Naive thymus-derived CD8-positive, alpha-beta T cell (primary cell): ENCODE measurements at regions not wholly inside any gene's neighbourhood (a gene's known extent, or its start where the extent isn't known, plus 50 kb on each side); places are given as distances from the start of the nearest gene placed in this dataset.
A peak's percentile ranks its signal among the peaks of the same experiment; 100 is the strongest.

Source experiments
- ATAC-seq, 2 donors: fragments of 150-1000 bp; cut with Tn5 transposase in 1 of 2; sonication (Bioruptor Pico), chemical (Tn5 transposase) in 1 of 2; 1 replicate in 1 of 2; 2 replicates in 1 of 2; pipeline ENCODE4 v1.10.0; 2021; ENCODE audit warnings: mild to moderate bottlenecking in 2 of 2, moderate library complexity in 2 of 2
- POLR2A ChIA-PET: fragments of 350-600 bp; sonication (Branson Sonifier 250); formaldehyde crosslinking; loops from one replicate; lab custom pipeline; 2021; ENCODE audit warnings: antibody characterized with exemption; lab: Charles Lee
- DNase-seq, 10 donors: peaks; one replicate each; pipeline versions ENCODE4 v3.0.0 to v3.0.0-alpha.2; 2020 to 2022
- H3K27ac Mint-ChIP-seq, 10 donors: one replicate each; pipeline ENCODE4 v1.8.0; 2020 to 2022; ENCODE audit warnings: mild to moderate bottlenecking in 10 of 10, mixed read lengths in 10 of 10, moderate library complexity in 4 of 10, inconsistent platforms in 1 of 10
- H3K27me3 Mint-ChIP-seq, 5 donors: one replicate each; pipeline ENCODE4 v1.8.0; 2021 to 2022; ENCODE audit warnings: mixed read lengths in 5 of 5
- H3K36me3 Mint-ChIP-seq, 3 donors: one replicate each; pipeline ENCODE4 v1.8.0; 2020 to 2022; ENCODE audit warnings: mixed read lengths in 3 of 3, mild to moderate bottlenecking in 2 of 3, inconsistent platforms in 1 of 3
- H3K4me1 Mint-ChIP-seq, 4 donors: one replicate each; pipeline ENCODE4 v1.8.0; 2021 to 2022; ENCODE audit warnings: mixed read lengths in 4 of 4
- H3K4me3 Mint-ChIP-seq, 10 donors: one replicate each; pipeline ENCODE4 v1.8.0; 2020 to 2022; ENCODE audit warnings: mild to moderate bottlenecking in 10 of 10, mixed read lengths in 10 of 10, moderate library complexity in 6 of 10, inconsistent platforms in 1 of 10
- H3K9me3 Mint-ChIP-seq, 9 donors: one replicate each; pipeline ENCODE4 v1.8.0; 2020 to 2022; ENCODE audit warnings: mixed read lengths in 9 of 9, mild to moderate bottlenecking in 3 of 9, inconsistent platforms in 1 of 9, moderate library complexity in 1 of 9

DNA sequence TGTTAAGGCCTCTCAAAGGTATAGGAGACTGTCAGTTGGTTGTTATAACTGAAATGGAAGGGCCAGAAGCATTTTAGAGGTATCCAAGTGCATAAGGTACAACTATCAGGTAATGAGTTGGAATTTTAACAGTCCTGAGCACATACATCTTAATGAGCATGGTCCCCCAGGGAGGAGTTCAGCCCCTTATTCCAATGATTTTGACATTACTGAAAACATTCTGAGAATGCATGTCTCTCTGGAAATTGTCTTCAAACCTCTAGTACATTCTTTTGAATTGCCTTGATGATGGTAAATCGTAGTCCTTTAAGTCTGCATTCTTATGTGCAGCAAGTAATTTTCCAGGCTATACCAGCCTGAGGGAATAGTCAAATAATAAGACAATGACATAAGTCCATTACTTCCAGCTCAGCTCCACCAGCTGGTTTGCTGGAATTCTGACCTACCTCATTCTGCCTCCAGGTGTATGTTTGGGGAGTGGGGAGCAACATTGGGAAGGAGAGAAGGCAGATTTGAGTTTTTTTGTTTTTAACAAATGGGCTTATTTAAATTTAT lies 239.2 kb downstream of the MSRB3 start:
- H3K4me1 Mint-ChIP-seq: no peaks in the 10 kb centered on the region
- no peak for ATAC-seq
- H3K36me3 Mint-ChIP-seq: no peaks in the 10 kb centered on the region
- H3K27me3 Mint-ChIP-seq: peaks cover 0 to 10% (median 5%) of the 10 kb centered on the region in 5 donors
- POLR2A ChIA-PET: no interaction called here
- H3K27ac Mint-ChIP-seq: no peak overlapping the region
- no peak for DNase-seq
- H3K9me3 Mint-ChIP-seq: no peaks in the 10 kb centered on the region
- H3K4me3 Mint-ChIP-seq: no peak overlapping the region

DNA sequence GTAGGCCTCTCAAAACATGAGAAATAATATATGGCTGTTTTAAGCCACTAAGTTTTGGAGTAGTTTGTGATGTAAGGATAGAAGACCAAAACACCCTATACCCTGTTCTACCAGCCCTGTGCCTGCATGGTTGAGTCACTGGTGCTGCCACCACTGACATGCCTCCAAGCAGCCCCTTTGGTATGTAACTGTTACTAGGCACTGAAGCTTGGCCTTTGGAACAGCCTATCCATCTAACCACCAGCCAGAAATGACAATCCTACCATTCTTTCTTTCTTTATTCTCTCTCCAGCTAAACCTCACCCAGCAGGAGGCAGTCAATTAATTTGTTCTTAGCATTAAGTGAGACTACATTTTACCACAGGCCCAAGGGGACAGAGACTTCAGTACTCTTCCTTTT lies 240.3 kb downstream of the MSRB3 start:
- no peak for ATAC-seq
- POLR2A ChIA-PET: no interaction called here
- Mint-ChIP-seq H3K27me3 (peaks cover 0 to 10% (median 4%) of the 10 kb centered on the region in 5 donors), H3K9me3 (no peaks in the 10 kb centered on the region), H3K36me3 (no peaks in the 10 kb centered on the region), H3K27ac (no peak overlapping the region), H3K4me3 (no peak overlapping the region), H3K4me1 (no peaks in the 10 kb centered on the region)
- no peak for DNase-seq

DNA sequence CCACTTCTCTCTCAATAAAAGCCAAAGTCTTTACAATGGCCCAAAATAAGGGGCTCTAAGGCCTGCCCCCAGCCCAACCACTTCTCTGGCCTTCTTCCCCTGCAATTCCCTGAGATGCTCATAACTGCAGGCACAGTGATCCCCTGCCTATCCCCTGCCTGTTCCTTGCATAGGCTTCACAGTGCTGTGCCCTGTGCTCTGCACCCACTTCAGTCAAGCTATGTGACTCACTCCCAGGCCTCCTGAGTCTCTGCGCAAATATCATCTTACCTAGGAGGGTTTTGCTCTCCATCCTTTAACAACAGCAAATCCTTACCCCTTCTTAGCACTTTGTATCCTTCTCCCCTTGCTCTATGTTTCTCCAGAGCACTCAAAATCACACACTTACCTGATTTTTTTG lies 242.2 kb downstream of the MSRB3 start:
- ATAC-seq (no peak), DNase-seq (no peak)
- peak overlapping the region in 2 of 10 donors; percentile 54 to 57 for H3K27ac Mint-ChIP-seq
- H3K36me3 Mint-ChIP-seq: no peaks in the 10 kb centered on the region
- peaks cover 0 to 10% (median 7%) of the 10 kb centered on the region in 5 donors for H3K27me3 Mint-ChIP-seq
- no peak overlapping the region for H3K4me3 Mint-ChIP-seq
- POLR2A ChIA-PET: no interaction called here
- H3K4me1 Mint-ChIP-seq: no peaks in the 10 kb centered on the region
- H3K9me3 Mint-ChIP-seq: no peaks in the 10 kb centered on the region

DNA sequence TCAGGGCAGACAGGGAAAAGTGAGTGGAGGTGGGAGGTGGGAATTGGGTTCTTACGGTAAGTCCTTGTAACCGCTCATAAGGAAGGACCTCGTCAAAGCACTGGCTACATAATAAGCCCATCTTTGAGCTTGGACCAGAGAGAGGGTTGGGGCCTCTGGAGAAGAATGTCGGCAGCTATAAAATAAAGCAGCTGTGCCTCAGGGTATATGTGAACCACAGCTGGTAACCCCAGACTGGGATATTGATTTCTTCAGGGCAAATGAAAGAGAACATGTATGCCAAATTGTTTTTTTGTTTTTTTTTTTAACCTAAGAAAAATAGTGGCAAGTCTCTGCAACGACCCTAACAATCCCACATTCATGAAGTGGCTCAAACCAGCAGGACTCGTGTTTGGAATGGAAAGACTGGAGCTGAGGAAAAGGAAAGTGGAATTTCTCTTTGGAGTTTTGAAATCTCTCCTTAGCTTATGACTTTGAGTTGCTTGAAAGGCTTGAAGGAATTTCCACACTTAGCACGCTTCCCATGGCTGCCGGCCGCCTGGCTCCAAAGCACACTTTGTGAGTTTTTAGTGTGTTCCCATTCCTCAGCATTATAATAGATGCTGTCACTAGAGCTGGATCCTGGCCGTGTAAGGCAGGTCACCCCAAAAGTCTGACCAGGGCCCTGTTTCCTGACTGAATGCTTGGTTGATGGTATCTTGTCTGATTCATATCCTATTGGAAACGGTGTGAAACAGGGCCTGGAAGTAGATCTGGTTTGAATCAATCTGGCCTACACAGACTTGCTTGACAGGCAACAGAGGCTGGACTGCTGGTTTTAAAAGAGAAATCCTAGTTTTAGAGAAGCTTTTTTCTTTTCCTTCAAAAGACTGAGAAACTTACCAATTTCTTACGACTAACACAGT lies 244.7 kb downstream of the MSRB3 start:
- H3K36me3 Mint-ChIP-seq: no peaks in the 10 kb centered on the region
- no peak overlapping the region for H3K4me3 Mint-ChIP-seq
- peaks cover 0 to 10% (median 7%) of the 10 kb centered on the region in 5 donors for H3K27me3 Mint-ChIP-seq
- peaks cover 0 to 6% (median 0%) of the 10 kb centered on the region in 9 donors for H3K9me3 Mint-ChIP-seq
- H3K27ac Mint-ChIP-seq: no peak overlapping the region
- H3K4me1 Mint-ChIP-seq: no peaks in the 10 kb centered on the region
- POLR2A ChIA-PET: no interaction called here
- DNase-seq (no peak), ATAC-seq (no peak)

DNA sequence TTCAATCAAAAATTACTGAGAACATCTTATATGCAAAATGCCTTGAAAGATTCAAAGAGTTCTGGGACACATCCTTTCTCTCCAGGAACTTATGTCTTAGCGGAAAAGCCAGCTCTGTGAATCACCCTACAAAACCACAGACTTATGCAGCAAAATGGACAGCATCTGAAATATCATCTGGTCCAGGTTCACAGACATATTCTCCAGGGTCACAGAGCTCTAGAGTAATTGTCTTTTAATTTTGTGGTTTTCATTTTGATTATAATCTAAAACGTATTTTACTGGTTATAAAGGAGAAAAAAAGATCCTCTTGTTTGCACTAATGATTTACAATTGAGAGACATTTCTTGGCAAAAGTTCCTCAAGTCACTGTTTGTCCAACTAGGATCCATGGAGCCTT lies 246.2 kb downstream of the MSRB3 start:
- Mint-ChIP-seq H3K4me3 (no peak overlapping the region), H3K36me3 (no peaks in the 10 kb centered on the region)

DNA sequence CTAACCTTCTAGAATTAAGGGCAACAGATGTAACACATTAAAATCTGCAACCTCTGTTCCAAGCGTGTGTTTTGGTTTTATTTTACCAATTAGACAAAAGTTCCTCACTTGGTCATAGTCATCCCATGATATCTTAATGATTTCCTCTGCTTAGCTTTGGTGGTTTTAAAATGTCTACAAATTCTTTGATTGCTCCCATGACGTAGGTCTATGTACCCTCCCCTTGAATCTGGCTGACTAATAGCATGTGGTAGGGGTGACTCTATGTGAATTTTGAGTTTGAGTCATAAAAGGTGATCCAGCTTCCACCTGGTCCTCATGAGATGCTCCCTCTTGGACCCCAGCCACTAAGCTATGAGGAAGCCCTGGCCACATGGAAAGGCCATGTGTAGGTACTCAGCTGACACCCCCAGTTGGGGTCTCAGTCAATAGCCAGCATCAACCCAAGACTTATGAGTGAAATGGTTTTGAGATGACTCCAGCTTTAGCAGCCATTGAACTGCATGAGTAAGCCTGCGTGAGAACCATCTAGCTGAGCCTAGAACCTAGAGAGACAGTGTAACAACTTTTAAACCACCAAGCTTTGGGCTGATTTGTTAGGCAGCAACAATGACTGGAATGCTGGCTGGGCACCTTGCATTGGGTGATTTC lies 247.1 kb downstream of the MSRB3 start:
- no peak for ATAC-seq
- Mint-ChIP-seq H3K27ac (peak overlapping the region in 1 of 10 donors; percentile 54), H3K4me3 (no peak overlapping the region), H3K27me3 (peaks cover 5 to 11% (median 6%) of the 10 kb centered on the region in 5 donors), H3K4me1 (no peaks in the 10 kb centered on the region), H3K36me3 (no peaks in the 10 kb centered on the region), H3K9me3 (peaks cover 0 to 7% (median 0%) of the 10 kb centered on the region in 9 donors)
- no peak for DNase-seq
- POLR2A ChIA-PET: no interaction called here

More for the DNA sequence above, 246.2 kb downstream of the MSRB3 start:
- Mint-ChIP-seq H3K9me3 (peaks cover 0 to 6% (median 0%) of the 10 kb centered on the region in 9 donors), H3K27me3 (peaks cover 2 to 9% (median 7%) of the 10 kb centered on the region in 5 donors), H3K4me1 (no peaks in the 10 kb centered on the region), H3K27ac (no peak overlapping the region)
- DNase-seq (no peak), ATAC-seq (no peak)
- POLR2A ChIA-PET: no interaction called here

DNA sequence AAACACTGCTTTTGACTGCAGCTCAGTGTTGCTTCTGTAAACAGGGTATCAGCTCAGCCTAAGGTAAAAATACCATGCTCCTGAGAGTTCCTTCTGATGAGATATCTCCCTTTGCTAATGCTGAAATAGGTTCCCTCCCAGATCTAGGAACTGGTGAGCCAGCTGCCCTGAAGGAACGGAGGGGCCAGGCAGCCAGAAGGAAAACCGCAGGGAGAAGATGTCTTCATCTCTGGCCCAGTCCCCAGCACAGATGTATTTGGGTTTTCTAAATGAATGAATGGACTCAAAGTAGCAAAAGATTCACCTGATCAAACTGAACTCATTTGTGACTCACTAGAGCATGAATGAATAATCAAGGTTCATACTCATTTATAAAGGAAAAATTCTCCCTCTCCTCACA lies 247.8 kb downstream of the MSRB3 start:
- no peak overlapping the region for H3K4me3 Mint-ChIP-seq
- no peak overlapping the region for H3K27ac Mint-ChIP-seq
- ATAC-seq: no peak
- peaks cover 0 to 7% (median 0%) of the 10 kb centered on the region in 9 donors for H3K9me3 Mint-ChIP-seq
- POLR2A ChIA-PET: no interaction called here
- DNase-seq: no peak
- peaks cover 3 to 11% (median 6%) of the 10 kb centered on the region in 5 donors for H3K27me3 Mint-ChIP-seq
- H3K4me1 Mint-ChIP-seq: no peaks in the 10 kb centered on the region
- H3K36me3 Mint-ChIP-seq: no peaks in the 10 kb centered on the region

DNA sequence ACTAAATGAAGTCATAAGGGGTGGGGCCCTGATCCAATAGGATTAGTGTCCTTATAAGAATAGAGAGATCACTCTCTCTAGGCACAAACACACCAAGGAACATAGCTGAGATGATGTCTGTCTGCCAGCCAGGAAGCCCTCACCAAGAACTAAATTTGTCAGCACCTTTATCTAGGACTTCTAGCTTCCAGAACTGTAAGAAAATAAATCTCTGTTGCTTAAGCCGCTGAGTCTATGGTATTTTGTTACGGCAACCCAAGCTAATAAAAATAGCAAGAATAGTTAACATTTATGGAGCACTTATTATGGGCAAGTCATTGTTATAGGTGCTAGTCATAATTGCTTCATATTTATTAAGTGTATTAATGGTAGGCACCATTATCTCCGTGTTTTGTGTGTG lies 249.6 kb downstream of the MSRB3 start:
- Mint-ChIP-seq H3K27me3 (peaks cover 3 to 11% (median 6%) of the 10 kb centered on the region in 5 donors), H3K9me3 (peaks cover 0 to 7% (median 0%) of the 10 kb centered on the region in 9 donors), H3K27ac (no peak overlapping the region), H3K36me3 (no peaks in the 10 kb centered on the region), H3K4me3 (no peak overlapping the region), H3K4me1 (peaks cover 0 to 3% (median under 1%) of the 10 kb centered on the region in 4 donors)
- POLR2A ChIA-PET: no interaction called here
- DNase-seq: no peak
- no peak for ATAC-seq

DNA sequence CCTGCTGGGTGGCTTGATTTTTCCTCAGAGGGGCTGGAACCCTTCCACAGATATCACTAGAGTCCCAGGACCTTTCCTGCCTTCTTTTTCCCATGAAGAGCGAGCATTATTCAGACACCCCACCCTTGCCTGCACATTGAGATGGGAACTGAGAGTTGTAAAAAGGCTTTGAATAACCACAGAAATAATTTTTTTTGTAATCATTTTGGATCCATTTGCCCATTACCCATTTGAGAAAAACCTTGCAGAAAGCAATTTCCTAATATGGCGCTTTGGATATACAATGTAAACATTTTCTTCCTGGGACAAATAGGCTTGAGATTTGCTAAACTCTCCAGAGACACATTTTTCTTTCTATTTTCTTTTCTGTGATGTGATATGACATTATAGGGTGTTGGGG lies 250.6 kb downstream of the MSRB3 start:
- Mint-ChIP-seq H3K4me3 (no peak overlapping the region), H3K4me1 (peaks cover 0 to 4% (median 1%) of the 10 kb centered on the region in 4 donors), H3K27ac (no peak overlapping the region), H3K9me3 (peaks cover 0 to 7% (median 0%) of the 10 kb centered on the region in 9 donors), H3K36me3 (no peaks in the 10 kb centered on the region), H3K27me3 (peaks cover 0 to 11% (median 6%) of the 10 kb centered on the region in 5 donors)
- no peak for ATAC-seq
- POLR2A ChIA-PET: no interaction called here
- DNase-seq: no peak

DNA sequence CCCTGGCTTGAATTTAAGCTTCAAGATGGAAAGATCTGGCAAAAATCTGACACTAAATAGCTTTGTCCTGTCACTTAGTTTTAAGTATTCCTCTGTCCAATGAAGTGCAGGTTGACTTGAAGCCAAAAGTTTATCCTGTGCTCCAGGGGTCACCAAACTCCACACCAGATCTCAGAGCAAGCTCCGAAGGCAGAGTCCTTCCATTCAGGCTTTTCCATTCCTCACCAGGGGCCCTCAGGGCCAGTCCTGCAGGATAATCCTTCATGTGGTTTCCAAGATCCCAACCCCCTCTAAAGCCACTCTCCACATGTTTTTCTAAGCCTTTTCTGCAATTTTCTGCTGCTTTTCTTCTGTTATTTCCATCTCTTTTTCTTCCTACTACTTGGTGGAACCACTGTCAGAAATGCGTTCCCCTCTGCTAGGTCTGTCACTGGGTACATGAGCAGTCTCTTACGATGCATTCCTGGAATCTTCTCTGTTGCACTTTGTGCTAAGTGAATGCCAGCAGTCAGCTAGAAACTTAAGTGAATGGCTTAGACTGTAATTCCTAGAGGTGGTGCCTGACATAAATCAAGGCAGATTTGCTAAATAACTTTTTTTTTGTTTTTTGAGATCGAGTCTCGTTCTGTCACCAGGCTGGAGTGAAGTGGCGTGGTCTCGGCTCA lies 251.4 kb downstream of the MSRB3 start:
- Mint-ChIP-seq H3K4me3 (no peak overlapping the region), H3K27me3 (peaks cover 0 to 11% (median 6%) of the 10 kb centered on the region in 5 donors), H3K27ac (no peak overlapping the region), H3K36me3 (no peaks in the 10 kb centered on the region), H3K4me1 (peaks cover 0 to 4% (median 1%) of the 10 kb centered on the region in 4 donors), H3K9me3 (peaks cover 0 to 7% (median 0%) of the 10 kb centered on the region in 9 donors)
- DNase-seq (no peak), ATAC-seq (no peak)
- POLR2A ChIA-PET: no interaction called here

DNA sequence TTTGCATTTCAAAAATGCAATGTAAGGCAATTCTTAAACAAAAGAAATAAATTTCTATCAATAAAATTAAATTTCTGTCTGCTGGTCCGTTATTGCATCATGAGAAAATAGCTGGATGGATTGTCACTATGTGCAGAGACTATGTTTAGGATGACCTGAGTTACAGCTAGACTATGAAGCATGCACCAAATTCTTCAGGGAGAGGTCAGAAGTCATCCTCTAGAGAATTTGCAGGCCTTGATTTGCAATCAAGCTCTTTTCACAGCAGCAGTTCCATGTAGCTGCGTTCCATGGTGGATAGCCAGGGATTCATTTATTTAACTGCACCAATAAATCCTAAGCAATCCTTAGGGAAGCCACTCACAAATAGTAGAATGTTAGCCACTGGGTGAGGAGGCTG lies 253.7 kb downstream of the MSRB3 start:
- peaks cover 0 to 4% (median 0%) of the 10 kb centered on the region in 9 donors for H3K9me3 Mint-ChIP-seq

DNA sequence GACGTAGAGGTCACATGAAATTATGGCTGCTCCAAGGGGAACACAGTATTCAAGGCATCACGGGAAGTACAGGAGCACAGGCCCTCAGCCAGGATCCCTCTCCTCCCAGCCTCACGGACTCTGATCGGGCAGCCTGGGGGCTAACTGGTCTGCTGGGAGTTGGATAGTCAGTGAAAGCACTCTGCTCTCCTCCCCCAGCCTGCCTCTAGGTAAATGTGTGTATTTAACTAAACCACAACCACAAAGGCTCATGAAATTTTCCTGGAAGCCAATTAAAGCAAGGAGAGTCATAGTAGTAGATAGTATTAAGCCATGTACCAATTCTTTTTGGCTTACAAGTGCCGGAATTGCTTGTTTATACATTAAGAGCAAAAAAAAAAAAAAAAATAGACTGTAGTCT lies 254.3 kb downstream of the MSRB3 start:
- POLR2A ChIA-PET: no interaction called here
- peaks cover 0 to 4% (median 1%) of the 10 kb centered on the region in 4 donors for H3K4me1 Mint-ChIP-seq
- H3K36me3 Mint-ChIP-seq: no peaks in the 10 kb centered on the region
- ATAC-seq (no peak), DNase-seq (no peak)
- H3K4me3 Mint-ChIP-seq: no peak overlapping the region
- H3K9me3 Mint-ChIP-seq: peaks cover 0 to 5% (median under 1%) of the 10 kb centered on the region in 9 donors
- H3K27me3 Mint-ChIP-seq: peaks cover 0 to 11% (median 5%) of the 10 kb centered on the region in 5 donors
- no peak overlapping the region for H3K27ac Mint-ChIP-seq

More for the DNA sequence above, 253.7 kb downstream of the MSRB3 start:
- ATAC-seq (no peak), DNase-seq (no peak)
- no peak overlapping the region for H3K27ac Mint-ChIP-seq
- POLR2A ChIA-PET: no interaction called here
- H3K27me3 Mint-ChIP-seq: peaks cover 0 to 11% (median 5%) of the 10 kb centered on the region in 5 donors
- H3K4me1 Mint-ChIP-seq: peaks cover 0 to 4% (median 1%) of the 10 kb centered on the region in 4 donors
- no peaks in the 10 kb centered on the region for H3K36me3 Mint-ChIP-seq
- no peak overlapping the region for H3K4me3 Mint-ChIP-seq
